Inferior parietal cortex (tissue), 1 donor: ENCODE measurements at regions not wholly inside any gene's neighbourhood (a gene's known extent, or its start where the extent isn't known, plus 50 kb on each side); places are given as distances from the start of the nearest gene placed in this dataset.
"Not testable (repeated sequence)": the region's sequence is repeated elsewhere in the genome, so short reads cannot be mapped to it uniquely, and the experiment has no call there.

Experiments
- DNase-seq: peaks from one replicate; pipeline ENCODE4 v3.0.0-alpha.2; 2016; ENCODE audit errors: extremely low spot score

- DNase-seq: no peak
Observed at GRCh38 chr4:166153548-166153947, 280.5 kb downstream of the TLL1 start.

GRCh38 chr4:166162327-166162726 is 289.3 kb downstream of the TLL1 start:
- DNase-seq: no peak

- DNase-seq: peak; percentile 92
Observed at GRCh38 chr4:166165829-166166420, 292.9 kb downstream of the TLL1 start.

GRCh38 chr4:166169111-166169510 is 296.1 kb downstream of the TLL1 start:
- DNase-seq: no peak

GRCh38 chr4:166172619-166173018 is 299.6 kb downstream of the TLL1 start:
- no peak for DNase-seq

GRCh38 chr4:166174717-166175490 is 301.9 kb downstream of the TLL1 start:
- DNase-seq: no peak

- no peak for DNase-seq
Observed at GRCh38 chr4:166182145-166182544, 309.1 kb downstream of the TLL1 start.

GRCh38 chr4:166195101-166195500 is 322.1 kb downstream of the TLL1 start:
- DNase-seq: no peak

GRCh38 chr4:166197166-166197565 is 324.1 kb downstream of the TLL1 start:
- no peak for DNase-seq

- no peak for DNase-seq
Observed at GRCh38 chr4:166198041-166198440, 325.0 kb downstream of the TLL1 start.

- no peak for DNase-seq
Observed at GRCh38 chr4:166198516-166199310, 325.7 kb downstream of the TLL1 start.

GRCh38 chr4:166202991-166203390 is 330.0 kb downstream of the TLL1 start:
- no peak for DNase-seq

GRCh38 chr4:166212326-166212725 is 339.3 kb downstream of the TLL1 start:
- DNase-seq: not testable (repeated sequence)

GRCh38 chr4:166222271-166222670 is 349.2 kb downstream of the TLL1 start:
- no peak for DNase-seq

GRCh38 chr4:166228112-166228511 is 355.1 kb downstream of the TLL1 start:
- DNase-seq: no peak

GRCh38 chr4:166229799-166230198 is 356.8 kb downstream of the TLL1 start:
- no peak for DNase-seq

- DNase-seq: no peak
Observed at GRCh38 chr4:166230841-166231240, 357.8 kb downstream of the TLL1 start.

- no peak for DNase-seq
Observed at GRCh38 chr4:166239354-166239753, 366.3 kb downstream of the TLL1 start.

- DNase-seq: no peak
Observed at GRCh38 chr4:166252487-166253402, 379.7 kb downstream of the TLL1 start.

- DNase-seq: no peak
Observed at GRCh38 chr4:166257276-166257675, 384.2 kb downstream of the TLL1 start.

GRCh38 chr4:166257891-166258290 is 384.9 kb downstream of the TLL1 start:
- DNase-seq: no peak

GRCh38 chr4:166259081-166259480 is 386.0 kb downstream of the TLL1 start:
- DNase-seq: no peak
